ENCODE measurements at regions not wholly inside any gene's neighbourhood (a gene's known extent, or its start where the extent isn't known, plus 50 kb on each side); places are given as distances from the start of the nearest gene placed in this dataset.

GRCh38 chr1:95437011-95437410, 203.0 kb downstream of the RWDD3 start:
- DNase-seq (ENCODE audit: low read depth): no peak
- no peak overlapping the region for H3K4me3 ChIP-seq (replicated peaks; ENCODE audit: low read depth, low read length)
- TF ChIP-seq, protein P1, sequence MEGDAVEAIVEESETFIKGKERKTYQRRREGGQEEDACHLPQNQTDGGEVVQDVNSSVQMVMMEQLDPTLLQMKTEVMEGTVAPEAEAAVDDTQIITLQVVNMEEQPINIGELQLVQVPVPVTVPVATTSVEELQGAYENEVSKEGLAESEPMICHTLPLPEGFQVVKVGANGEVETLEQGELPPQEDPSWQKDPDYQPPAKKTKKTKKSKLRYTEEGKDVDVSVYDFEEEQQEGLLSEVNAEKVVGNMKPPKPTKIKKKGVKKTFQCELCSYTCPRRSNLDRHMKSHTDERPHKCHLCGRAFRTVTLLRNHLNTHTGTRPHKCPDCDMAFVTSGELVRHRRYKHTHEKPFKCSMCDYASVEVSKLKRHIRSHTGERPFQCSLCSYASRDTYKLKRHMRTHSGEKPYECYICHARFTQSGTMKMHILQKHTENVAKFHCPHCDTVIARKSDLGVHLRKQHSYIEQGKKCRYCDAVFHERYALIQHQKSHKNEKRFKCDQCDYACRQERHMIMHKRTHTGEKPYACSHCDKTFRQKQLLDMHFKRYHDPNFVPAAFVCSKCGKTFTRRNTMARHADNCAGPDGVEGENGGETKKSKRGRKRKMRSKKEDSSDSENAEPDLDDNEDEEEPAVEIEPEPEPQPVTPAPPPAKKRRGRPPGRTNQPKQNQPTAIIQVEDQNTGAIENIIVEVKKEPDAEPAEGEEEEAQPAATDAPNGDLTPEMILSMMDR (IDR thresholded peaks at IDR 0.05; ENCODE audit: low read length, missing control alignments): no peak

DNA sequence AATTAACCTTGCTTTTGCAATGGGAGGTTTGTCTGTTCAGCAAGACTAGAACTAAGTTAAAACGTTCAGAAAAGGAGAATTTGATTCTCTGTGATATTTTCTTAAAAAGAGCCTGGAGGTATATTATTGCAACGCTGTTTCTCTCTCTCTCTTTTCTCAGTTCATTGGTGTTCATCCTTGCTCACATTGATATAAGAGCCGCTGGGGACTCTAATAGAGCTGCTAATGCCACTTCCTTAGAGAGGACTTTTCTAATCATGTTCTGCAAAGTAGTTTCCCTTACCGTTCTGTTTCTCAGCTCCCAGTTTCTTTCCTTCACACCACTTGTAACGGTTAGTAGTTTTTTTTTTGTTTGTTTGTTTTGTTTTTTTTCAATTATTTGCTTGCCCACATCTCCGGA, 203.8 kb downstream of the RWDD3 start:
- H3K4me3 ChIP-seq (replicated peaks; ENCODE audit: low read depth, low read length): no peak overlapping the region
- no peak for DNase-seq (ENCODE audit: low read depth)
- TF ChIP-seq, protein P1 (IDR thresholded peaks at IDR 0.05; ENCODE audit: low read length, missing control alignments): no peak

DNA sequence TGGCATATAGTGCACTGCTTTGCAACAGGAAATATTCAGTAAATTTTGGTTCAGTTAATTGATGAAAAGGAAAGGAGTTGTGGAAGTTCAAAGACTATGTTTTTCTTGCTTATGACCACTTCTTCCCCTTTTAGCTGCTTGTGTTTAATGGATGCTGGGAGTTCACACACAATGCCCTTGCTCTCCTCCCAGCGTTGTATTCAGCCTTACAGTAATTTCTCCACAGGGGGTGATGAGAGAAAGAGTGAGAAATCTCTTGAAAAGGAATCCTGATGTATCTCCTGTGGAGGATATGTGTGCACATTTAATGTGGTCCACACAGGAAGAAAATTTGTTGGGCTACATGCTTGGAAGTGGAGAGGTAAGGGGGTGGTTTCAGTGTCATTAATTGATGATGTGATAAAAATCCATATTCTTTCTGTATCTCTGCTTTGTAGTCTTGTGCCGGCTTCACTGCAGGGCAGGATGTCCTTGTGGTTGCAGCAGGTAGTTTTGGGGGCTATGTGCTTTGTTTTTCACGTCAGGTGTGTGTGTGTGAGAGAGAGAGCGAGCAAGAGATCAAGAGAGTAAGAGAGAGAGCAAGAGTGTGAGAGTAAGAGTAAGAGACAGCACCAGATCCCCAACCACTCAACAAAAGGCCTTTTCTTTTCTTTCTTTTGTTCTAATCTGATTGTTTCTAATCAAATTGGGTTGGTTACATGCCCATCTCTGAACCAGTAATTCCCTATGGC, 204.4 kb downstream of the RWDD3 start:
- TF ChIP-seq, protein P1 (IDR thresholded peaks at IDR 0.05; ENCODE audit: low read length, missing control alignments): no peak
- no peak overlapping the region for H3K4me3 ChIP-seq (replicated peaks; ENCODE audit: low read depth, low read length)
- no peak for DNase-seq (ENCODE audit: low read depth)

DNA sequence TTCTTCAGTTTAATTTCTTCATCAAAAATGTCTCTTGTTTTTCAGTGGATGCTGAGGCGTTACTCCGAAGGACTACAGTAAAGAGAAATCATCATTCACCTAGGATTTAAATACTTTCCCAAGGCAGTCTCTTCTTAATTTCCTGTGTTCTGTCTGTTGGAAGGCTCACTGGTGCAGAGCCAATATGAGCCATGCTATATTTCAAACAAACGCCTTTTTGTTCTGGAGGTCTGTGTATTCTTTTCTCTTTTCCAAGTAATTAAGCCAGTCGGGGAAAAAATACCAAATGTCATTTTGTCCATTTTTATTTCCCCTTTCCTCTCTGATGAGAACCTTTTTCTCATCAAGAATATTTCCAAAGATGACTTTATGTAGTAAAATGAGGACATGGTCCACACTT, 206.5 kb downstream of the RWDD3 start:
- TF ChIP-seq, protein P1 (IDR thresholded peaks at IDR 0.05; ENCODE audit: low read length, missing control alignments): no peak
- DNase-seq (ENCODE audit: low read depth): no peak
- H3K4me3 ChIP-seq (replicated peaks; ENCODE audit: low read depth, low read length): no peak overlapping the region

GRCh38 chr1:95449516-95449915, 215.5 kb downstream of the RWDD3 start:
- H3K4me3 ChIP-seq (replicated peaks; ENCODE audit: low read depth, low read length): no peak overlapping the region
- TF ChIP-seq, protein P1 (IDR thresholded peaks at IDR 0.05; ENCODE audit: low read length, missing control alignments): no peak
- no peak for DNase-seq (ENCODE audit: low read depth)

DNA sequence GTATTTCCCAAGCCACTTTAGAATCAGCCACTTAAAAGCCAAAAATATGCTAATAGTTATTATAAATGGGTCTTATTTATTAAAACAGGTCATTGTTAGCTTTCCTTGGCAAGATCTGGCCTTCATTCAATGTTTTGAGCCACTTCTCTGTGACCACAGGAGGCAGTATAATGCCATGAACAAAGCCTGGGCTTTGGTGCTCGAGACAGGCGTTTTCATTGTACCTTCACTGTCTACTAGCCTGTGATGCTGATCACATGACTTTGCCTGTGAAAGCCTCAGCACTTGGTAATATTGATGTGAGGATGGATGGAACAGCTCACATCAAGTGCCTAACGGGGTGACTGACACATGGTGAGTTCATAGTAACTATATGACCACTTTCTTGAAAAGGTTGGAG, 217.0 kb downstream of the RWDD3 start:
- H3K4me3 ChIP-seq (replicated peaks; ENCODE audit: low read depth, low read length): no peak overlapping the region
- TF ChIP-seq, protein P1 (IDR thresholded peaks at IDR 0.05; ENCODE audit: low read length, missing control alignments): no peak
- no peak for DNase-seq (ENCODE audit: low read depth)

GRCh38 chr1:95451904-95452303, 217.9 kb downstream of the RWDD3 start:
- TF ChIP-seq, protein P1 (IDR thresholded peaks at IDR 0.05; ENCODE audit: low read length, missing control alignments): no peak
- no peak overlapping the region for H3K4me3 ChIP-seq (replicated peaks; ENCODE audit: low read depth, low read length)
- no peak for DNase-seq (ENCODE audit: low read depth)
